PFSK-1 (cell line): ENCODE measurements at regions not wholly inside any gene's neighbourhood (a gene's known extent, or its start where the extent isn't known, plus 50 kb on each side); places are given as distances from the start of the nearest gene placed in this dataset.

Experiments used
- FOXP2 ChIP-seq: optimal IDR thresholded peaks from 2 replicates; pipeline ENCODE3; 2011; ENCODE audit warnings: borderline replicate concordance, control low read depth, inconsistent platforms; ENCODE audit not compliant: insufficient read depth; ENCODE audit errors: extremely low read length, extremely low read depth
- POLR2AphosphoS5 ChIP-seq: IDR thresholded peaks from 2 replicates; pipeline ENCODE4 v1.6.1; 2012; ENCODE audit warnings: low read depth, mild to moderate bottlenecking, control low read depth, low read length, moderate library complexity
- SIN3A ChIP-seq: IDR thresholded peaks from 2 replicates; pipeline ENCODE4 v1.6.1; 2012; ENCODE audit warnings: mild to moderate bottlenecking, low read length, moderate library complexity, borderline replicate concordance; ENCODE audit not compliant: insufficient read depth
- TAF1 ChIP-seq: IDR thresholded peaks from 2 replicates; pipeline ENCODE4 v1.6.1; 2012; ENCODE audit warnings: low read length, control low read depth, borderline replicate concordance; ENCODE audit not compliant: insufficient read depth
- TF ChIP-seq, protein P1 (sequence below), 2 experiments: IDR thresholded peaks; 2 replicates each; pipeline versions ENCODE4 v1.6.1 to v1.8.0; 2011 to 2012; ENCODE audit warnings: low read depth in 2 of 2, low read length in 2 of 2, control low read depth in 1 of 2, inconsistent platforms in 1 of 2, mild to moderate bottlenecking in 1 of 2, moderate library complexity in 1 of 2; ENCODE audit not compliant: insufficient read depth in 1 of 2

DNA sequence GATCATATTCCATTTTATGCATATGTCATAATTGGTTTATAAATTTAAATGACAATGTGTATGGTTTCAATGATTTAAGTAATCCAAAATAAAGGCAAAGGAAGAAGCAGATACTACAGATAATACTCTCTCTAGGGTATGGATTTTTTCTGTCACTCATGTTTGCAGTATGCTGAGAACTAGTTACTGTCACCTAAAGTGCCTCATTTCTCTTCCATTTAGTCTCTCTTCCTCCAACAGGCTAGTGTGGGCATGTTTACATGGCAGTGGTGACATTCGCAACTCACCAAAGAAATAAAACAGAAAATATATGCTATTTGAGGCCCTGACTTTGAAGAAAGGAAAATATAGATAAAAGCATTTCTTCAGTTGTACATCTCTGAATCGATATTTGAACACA, 1460.4 kb upstream of the ZEB2 start:
- no peak for TF ChIP-seq POLR2AphosphoS5
- TF ChIP-seq TAF1: no peak
- TF ChIP-seq FOXP2: no peak
- TF ChIP-seq, protein P1, sequence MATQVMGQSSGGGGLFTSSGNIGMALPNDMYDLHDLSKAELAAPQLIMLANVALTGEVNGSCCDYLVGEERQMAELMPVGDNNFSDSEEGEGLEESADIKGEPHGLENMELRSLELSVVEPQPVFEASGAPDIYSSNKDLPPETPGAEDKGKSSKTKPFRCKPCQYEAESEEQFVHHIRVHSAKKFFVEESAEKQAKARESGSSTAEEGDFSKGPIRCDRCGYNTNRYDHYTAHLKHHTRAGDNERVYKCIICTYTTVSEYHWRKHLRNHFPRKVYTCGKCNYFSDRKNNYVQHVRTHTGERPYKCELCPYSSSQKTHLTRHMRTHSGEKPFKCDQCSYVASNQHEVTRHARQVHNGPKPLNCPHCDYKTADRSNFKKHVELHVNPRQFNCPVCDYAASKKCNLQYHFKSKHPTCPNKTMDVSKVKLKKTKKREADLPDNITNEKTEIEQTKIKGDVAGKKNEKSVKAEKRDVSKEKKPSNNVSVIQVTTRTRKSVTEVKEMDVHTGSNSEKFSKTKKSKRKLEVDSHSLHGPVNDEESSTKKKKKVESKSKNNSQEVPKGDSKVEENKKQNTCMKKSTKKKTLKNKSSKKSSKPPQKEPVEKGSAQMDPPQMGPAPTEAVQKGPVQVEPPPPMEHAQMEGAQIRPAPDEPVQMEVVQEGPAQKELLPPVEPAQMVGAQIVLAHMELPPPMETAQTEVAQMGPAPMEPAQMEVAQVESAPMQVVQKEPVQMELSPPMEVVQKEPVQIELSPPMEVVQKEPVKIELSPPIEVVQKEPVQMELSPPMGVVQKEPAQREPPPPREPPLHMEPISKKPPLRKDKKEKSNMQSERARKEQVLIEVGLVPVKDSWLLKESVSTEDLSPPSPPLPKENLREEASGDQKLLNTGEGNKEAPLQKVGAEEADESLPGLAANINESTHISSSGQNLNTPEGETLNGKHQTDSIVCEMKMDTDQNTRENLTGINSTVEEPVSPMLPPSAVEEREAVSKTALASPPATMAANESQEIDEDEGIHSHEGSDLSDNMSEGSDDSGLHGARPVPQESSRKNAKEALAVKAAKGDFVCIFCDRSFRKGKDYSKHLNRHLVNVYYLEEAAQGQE (IDR thresholded peaks at IDR 0.05; ENCODE audit: insufficient read depth in 1 of 2, low read depth in 2 of 2, low read length in 2 of 2): no peak
- no peak for TF ChIP-seq SIN3A
